HG02840 (cell line): ENCODE measurements at regions not wholly inside any gene's neighbourhood (a gene's known extent, or its start where the extent isn't known, plus 50 kb on each side); places are given as distances from the start of the nearest gene placed in this dataset.

ENCODE experiments used
- ATAC-seq: cut with Tn5 transposase; IDR thresholded peaks from one replicate; pipeline ENCODE4 v1.9.1; 2021; ENCODE audit warnings: mild to moderate bottlenecking, moderate library complexity, moderate number of reproducible peaks; ENCODE audit not compliant: unreplicated experiment, low FRiP score

DNA sequence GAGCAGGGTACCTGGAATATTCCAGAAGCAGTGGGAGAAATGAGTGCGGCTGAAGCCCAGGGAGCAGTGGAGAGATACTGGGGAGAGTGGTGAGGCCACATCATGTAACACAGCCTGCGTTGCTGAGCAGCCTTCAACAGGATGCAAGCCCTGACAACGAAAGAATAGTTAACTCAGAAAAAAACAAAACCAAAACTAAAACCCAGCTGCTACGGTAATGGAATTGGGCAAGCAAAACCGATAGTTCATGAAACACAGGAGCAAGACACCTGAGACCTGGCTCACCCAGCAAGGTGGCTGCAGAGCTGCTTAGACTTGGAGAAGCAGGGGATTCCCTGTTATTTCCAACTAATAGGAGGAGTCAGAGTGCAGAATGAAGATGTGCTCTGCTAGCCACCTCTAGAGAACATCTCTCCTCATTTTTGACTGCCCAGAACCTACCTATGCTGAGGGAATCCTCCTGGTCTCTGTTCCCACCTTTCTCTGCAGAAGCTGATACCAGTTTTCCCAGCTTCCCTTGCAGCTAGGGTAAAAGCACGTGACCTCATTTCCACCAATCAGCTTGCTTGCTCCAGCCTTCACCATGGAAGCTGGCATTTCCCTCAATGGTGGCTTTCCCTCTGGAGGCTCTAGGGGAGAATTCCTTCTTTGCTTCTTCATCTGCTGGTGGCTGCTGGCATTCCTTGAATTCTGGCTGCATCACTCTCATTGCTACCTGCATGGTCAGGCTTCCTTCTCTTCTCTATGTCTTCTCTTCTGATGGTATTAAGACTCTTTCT is 59.4 kb upstream of the XYLT1 start:
- peak; percentile 69 for ATAC-seq

GRCh38 chr16:17526956-17527937 is 56.5 kb upstream of the XYLT1 start:
- no peak for ATAC-seq

- ATAC-seq: no peak
These were observed 53.9 kb upstream of the XYLT1 start for GRCh38 chr16:17524656-17525055.

DNA sequence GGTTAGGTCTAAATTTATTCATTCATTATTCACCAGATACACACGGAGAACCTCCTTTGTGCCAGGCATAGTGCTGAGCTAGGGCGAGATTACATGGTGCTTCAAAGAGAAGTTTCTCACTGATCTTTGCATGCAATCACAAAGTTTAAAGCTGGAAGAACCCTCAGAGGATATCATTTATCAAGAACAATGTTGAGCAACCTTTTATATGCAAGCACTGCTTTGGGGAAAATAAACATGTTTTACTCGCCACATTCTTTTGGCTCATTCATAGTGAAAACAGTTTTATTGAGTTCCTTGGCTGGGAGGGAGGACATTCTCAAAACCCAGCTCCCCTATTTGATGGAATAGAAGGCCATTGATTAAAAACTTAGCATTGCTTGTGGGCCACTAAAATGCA is 49.8 kb upstream of the XYLT1 start:
- ATAC-seq: no peak
